ENCODE measurements at regions not wholly inside any gene's neighbourhood (a gene's known extent, or its start where the extent isn't known, plus 50 kb on each side); places are given as distances from the start of the nearest gene placed in this dataset.

DNA sequence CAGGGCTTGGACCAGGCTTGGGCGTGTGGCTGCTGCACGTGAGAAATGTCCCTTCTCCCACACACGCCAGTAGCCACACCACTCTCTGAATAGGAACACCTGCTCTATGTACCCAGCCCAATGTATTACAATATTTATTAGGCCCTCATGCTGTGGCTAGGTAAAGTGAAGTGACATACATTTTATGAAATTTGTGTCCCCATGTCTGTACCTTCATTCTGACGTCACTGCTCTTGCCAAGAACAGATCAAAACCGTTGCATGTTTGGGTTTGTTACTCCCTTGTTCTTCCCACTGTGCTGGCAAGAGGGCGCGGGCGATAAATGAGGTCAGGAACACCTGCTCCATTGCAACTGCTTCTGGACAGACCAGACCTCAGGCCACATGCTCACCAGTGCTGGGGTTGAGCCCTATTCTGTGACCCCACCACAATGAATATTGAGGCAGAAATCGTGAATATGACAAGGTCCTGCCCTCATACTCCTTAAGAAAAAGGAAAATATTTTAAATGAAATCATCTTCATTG lies 436.4 kb upstream of the SALL3 start:
- no peak for TF ChIP-seq POLR2A (IDR thresholded peaks at IDR 0.05; ENCODE audit: extremely low read depth, insufficient read length)
- TF ChIP-seq, protein P1, sequence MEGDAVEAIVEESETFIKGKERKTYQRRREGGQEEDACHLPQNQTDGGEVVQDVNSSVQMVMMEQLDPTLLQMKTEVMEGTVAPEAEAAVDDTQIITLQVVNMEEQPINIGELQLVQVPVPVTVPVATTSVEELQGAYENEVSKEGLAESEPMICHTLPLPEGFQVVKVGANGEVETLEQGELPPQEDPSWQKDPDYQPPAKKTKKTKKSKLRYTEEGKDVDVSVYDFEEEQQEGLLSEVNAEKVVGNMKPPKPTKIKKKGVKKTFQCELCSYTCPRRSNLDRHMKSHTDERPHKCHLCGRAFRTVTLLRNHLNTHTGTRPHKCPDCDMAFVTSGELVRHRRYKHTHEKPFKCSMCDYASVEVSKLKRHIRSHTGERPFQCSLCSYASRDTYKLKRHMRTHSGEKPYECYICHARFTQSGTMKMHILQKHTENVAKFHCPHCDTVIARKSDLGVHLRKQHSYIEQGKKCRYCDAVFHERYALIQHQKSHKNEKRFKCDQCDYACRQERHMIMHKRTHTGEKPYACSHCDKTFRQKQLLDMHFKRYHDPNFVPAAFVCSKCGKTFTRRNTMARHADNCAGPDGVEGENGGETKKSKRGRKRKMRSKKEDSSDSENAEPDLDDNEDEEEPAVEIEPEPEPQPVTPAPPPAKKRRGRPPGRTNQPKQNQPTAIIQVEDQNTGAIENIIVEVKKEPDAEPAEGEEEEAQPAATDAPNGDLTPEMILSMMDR (IDR thresholded peaks at IDR 0.05; ENCODE audit: low read depth, low read length): no peak
